Subcutaneous abdominal adipose tissue (tissue), 5 donors: ENCODE measurements at regions not wholly inside any gene's neighbourhood (a gene's known extent, or its start where the extent isn't known, plus 50 kb on each side); places are given as distances from the start of the nearest gene placed in this dataset.

Experiments used
- H3K27ac ChIP-seq: one replicate; pipeline ENCODE4 v1.7.0; 2013; ENCODE audit warnings: low read depth, mild to moderate bottlenecking, inconsistent platforms, low read length, moderate library complexity
- H3K27me3 ChIP-seq, 5 donors: one replicate each; pipeline ENCODE4 v1.7.0; 2013; ENCODE audit warnings: low read length in 5 of 5, inconsistent platforms in 1 of 5; ENCODE audit not compliant: control insufficient read depth in 5 of 5, insufficient read depth in 4 of 5
- H3K36me3 ChIP-seq, 5 donors: one replicate each; pipeline ENCODE4 v1.7.0; 2013; ENCODE audit warnings: low read length in 5 of 5; ENCODE audit not compliant: control insufficient read depth in 5 of 5, insufficient read depth in 5 of 5
- H3K4me1 ChIP-seq, 5 donors: one replicate each; pipeline ENCODE4 v1.7.0; 2013; ENCODE audit warnings: low read length in 5 of 5, mild to moderate bottlenecking in 3 of 5, moderate library complexity in 1 of 5; ENCODE audit not compliant: control insufficient read depth in 5 of 5, insufficient read depth in 5 of 5
- H3K4me3 ChIP-seq, 5 donors: one replicate each; pipeline ENCODE4 v1.7.0; 2013; ENCODE audit warnings: low read length in 5 of 5, low read depth in 1 of 5
- H3K9ac ChIP-seq, 5 donors: one replicate each; pipeline ENCODE4 v1.7.0; 2013; ENCODE audit warnings: low read length in 5 of 5, mild to moderate bottlenecking in 4 of 5, moderate library complexity in 3 of 5
- H3K9me3 ChIP-seq, 5 donors: one replicate each; pipeline ENCODE4 v1.7.0; 2013; ENCODE audit warnings: low read length in 5 of 5; ENCODE audit not compliant: control insufficient read depth in 5 of 5
- donor health status: healthy.
- donor health status: healthy.
- donor health status: healthy.
- donor health status: healthy.
- donor health status: healthy.

GRCh38 chr1:221078260-221078965 lies 199.2 kb downstream of the HLX start:
- Histone ChIP-seq H3K4me1 (peaks cover 0 to 18% (median 12%) of the 10 kb centered on the region in 5 donors), H3K4me3 (no peak overlapping the region)

GRCh38 chr1:221083902-221084301 lies 204.7 kb downstream of the HLX start:
- H3K4me3 ChIP-seq: no peak overlapping the region
- H3K27ac ChIP-seq: no peak overlapping the region
- no peak overlapping the region for H3K9ac ChIP-seq
- H3K9me3 ChIP-seq: no peaks in the 10 kb centered on the region
- no peaks in the 10 kb centered on the region for H3K27me3 ChIP-seq
- H3K4me1 ChIP-seq: peaks cover 0 to 9% (median 6%) of the 10 kb centered on the region in 5 donors
- H3K36me3 ChIP-seq: no peaks in the 10 kb centered on the region

More at GRCh38 chr1:221078260-221078965, 199.2 kb downstream of the HLX start:
- H3K27ac ChIP-seq: no peak overlapping the region
- no peaks in the 10 kb centered on the region for H3K27me3 ChIP-seq
- H3K9ac ChIP-seq: no peak overlapping the region
- H3K9me3 ChIP-seq: no peaks in the 10 kb centered on the region
- no peaks in the 10 kb centered on the region for H3K36me3 ChIP-seq

GRCh38 chr1:221084681-221085080 lies 205.4 kb downstream of the HLX start:
- Histone ChIP-seq H3K27me3 (no peaks in the 10 kb centered on the region), H3K27ac (no peak overlapping the region), H3K36me3 (no peaks in the 10 kb centered on the region), H3K4me1 (peaks cover 0 to 9% (median 6%) of the 10 kb centered on the region in 5 donors), H3K9ac (no peak overlapping the region), H3K4me3 (no peak overlapping the region), H3K9me3 (no peaks in the 10 kb centered on the region)

GRCh38 chr1:221085701-221086375 lies 206.6 kb downstream of the HLX start:
- Histone ChIP-seq H3K9me3 (no peaks in the 10 kb centered on the region), H3K36me3 (no peaks in the 10 kb centered on the region), H3K4me3 (no peak overlapping the region), H3K9ac (no peak overlapping the region), H3K27me3 (no peaks in the 10 kb centered on the region), H3K27ac (no peak overlapping the region), H3K4me1 (peaks cover 0 to 9% (median 6%) of the 10 kb centered on the region in 5 donors)

- Histone ChIP-seq H3K4me1 (peaks cover 0 to 9% (median 6%) of the 10 kb centered on the region in 5 donors), H3K27me3 (no peaks in the 10 kb centered on the region), H3K36me3 (no peaks in the 10 kb centered on the region), H3K4me3 (no peak overlapping the region), H3K9me3 (no peaks in the 10 kb centered on the region), H3K9ac (no peak overlapping the region), H3K27ac (no peak overlapping the region)
These were observed 208.7 kb downstream of the HLX start for GRCh38 chr1:221087919-221088318.

GRCh38 chr1:221089273-221089672 lies 210.0 kb downstream of the HLX start:
- no peaks in the 10 kb centered on the region for H3K9me3 ChIP-seq
- H3K27me3 ChIP-seq: no peaks in the 10 kb centered on the region
- H3K27ac ChIP-seq: no peak overlapping the region
- no peak overlapping the region for H3K4me3 ChIP-seq
- no peak overlapping the region for H3K9ac ChIP-seq
- H3K4me1 ChIP-seq: peaks cover 0 to 12% (median 6%) of the 10 kb centered on the region in 5 donors
- H3K36me3 ChIP-seq: no peaks in the 10 kb centered on the region

GRCh38 chr1:221089803-221090202 lies 210.6 kb downstream of the HLX start:
- Histone ChIP-seq H3K4me3 (no peak overlapping the region), H3K9me3 (no peaks in the 10 kb centered on the region), H3K9ac (no peak overlapping the region), H3K27me3 (no peaks in the 10 kb centered on the region), H3K36me3 (no peaks in the 10 kb centered on the region), H3K4me1 (peaks cover 0 to 13% (median 6%) of the 10 kb centered on the region in 5 donors), H3K27ac (no peak overlapping the region)

- no peaks in the 10 kb centered on the region for H3K27me3 ChIP-seq
- no peaks in the 10 kb centered on the region for H3K9me3 ChIP-seq
- H3K9ac ChIP-seq: no peak overlapping the region
- no peaks in the 10 kb centered on the region for H3K36me3 ChIP-seq
- no peak overlapping the region for H3K4me3 ChIP-seq
- no peak overlapping the region for H3K27ac ChIP-seq
- H3K4me1 ChIP-seq: peaks cover 3 to 29% (median 18%) of the 10 kb centered on the region in 5 donors
These were observed 214.9 kb downstream of the HLX start for GRCh38 chr1:221093903-221094791.

- Histone ChIP-seq H3K36me3 (no peaks in the 10 kb centered on the region), H3K4me1 (peaks cover 5 to 59% (median 40%) of the 10 kb centered on the region in 5 donors), H3K4me3 (peak overlapping the region in 1 of 5 donors; percentile 13), H3K9ac (peak overlapping the region in 2 of 5 donors; percentile 11 to 68), H3K9me3 (no peaks in the 10 kb centered on the region), H3K27ac (peak overlapping the region; percentile 64), H3K27me3 (no peaks in the 10 kb centered on the region)
These were observed 218.4 kb downstream of the HLX start for GRCh38 chr1:221097479-221098281.
